ENCODE measurements at regions not wholly inside any gene's neighbourhood (a gene's known extent, or its start where the extent isn't known, plus 50 kb on each side); places are given as distances from the start of the nearest gene placed in this dataset.

DNA sequence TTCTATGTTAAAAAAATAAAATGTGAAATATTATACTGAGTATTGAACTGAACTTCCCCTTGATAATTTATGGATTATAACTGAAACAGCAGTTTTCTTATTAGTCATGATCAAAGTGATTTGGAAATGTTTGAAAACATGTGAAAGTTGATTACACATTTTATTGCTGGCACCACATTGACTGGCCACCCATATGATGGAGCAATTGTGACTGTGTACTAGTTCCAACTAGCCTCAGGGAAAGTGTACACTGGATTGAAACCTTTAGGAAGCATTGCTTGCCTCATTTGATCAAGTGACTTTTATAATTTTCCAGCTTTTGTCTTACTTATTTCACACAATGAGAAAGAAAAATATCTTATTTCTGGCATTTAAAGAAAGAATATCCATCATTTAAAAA lies 128.0 kb upstream of the ADGRL2 start:
- Histone ChIP-seq H2AFZ (ENCODE audit: low read length) (no peak overlapping the region), H3K79me2 (ENCODE audit: insufficient read depth, low read length) (no peaks in the 10 kb centered on the region), H3K27ac (ENCODE audit: low read depth, low read length, poor library complexity, severe bottlenecking) (no peak overlapping the region), H3K4me1 (ENCODE audit: insufficient read depth, low read length, severe bottlenecking) (no peaks in the 10 kb centered on the region), H3K9me3 (ENCODE audit: low read length) (no peaks in the 10 kb centered on the region), H3K9ac (ENCODE audit: low read length) (no peak overlapping the region), H3F3A (ENCODE audit: insufficient read depth, low read length) (no peaks in the 10 kb centered on the region), H3K36me3 (ENCODE audit: insufficient read depth, low read length) (no peaks in the 10 kb centered on the region), H4K20me1 (ENCODE audit: insufficient read depth, low read length) (no peaks in the 10 kb centered on the region), H3K27me3 (ENCODE audit: insufficient read depth, low read length) (no peaks in the 10 kb centered on the region), H3K4me3 (ENCODE audit: low read depth, low read length, poor library complexity, severe bottlenecking) (no peak overlapping the region), H3K4me2 (ENCODE audit: low read length) (no peak overlapping the region), H3K9me2 (ENCODE audit: low read depth, low read length) (no peaks in the 10 kb centered on the region)
- TF ChIP-seq, protein P1, sequence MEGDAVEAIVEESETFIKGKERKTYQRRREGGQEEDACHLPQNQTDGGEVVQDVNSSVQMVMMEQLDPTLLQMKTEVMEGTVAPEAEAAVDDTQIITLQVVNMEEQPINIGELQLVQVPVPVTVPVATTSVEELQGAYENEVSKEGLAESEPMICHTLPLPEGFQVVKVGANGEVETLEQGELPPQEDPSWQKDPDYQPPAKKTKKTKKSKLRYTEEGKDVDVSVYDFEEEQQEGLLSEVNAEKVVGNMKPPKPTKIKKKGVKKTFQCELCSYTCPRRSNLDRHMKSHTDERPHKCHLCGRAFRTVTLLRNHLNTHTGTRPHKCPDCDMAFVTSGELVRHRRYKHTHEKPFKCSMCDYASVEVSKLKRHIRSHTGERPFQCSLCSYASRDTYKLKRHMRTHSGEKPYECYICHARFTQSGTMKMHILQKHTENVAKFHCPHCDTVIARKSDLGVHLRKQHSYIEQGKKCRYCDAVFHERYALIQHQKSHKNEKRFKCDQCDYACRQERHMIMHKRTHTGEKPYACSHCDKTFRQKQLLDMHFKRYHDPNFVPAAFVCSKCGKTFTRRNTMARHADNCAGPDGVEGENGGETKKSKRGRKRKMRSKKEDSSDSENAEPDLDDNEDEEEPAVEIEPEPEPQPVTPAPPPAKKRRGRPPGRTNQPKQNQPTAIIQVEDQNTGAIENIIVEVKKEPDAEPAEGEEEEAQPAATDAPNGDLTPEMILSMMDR (IDR thresholded peaks at IDR 0.05; ENCODE audit: low read length): no peak
- no peak for TF ChIP-seq EZH2 (IDR thresholded peaks at IDR 0.05; ENCODE audit: borderline replicate concordance, low read length)

DNA sequence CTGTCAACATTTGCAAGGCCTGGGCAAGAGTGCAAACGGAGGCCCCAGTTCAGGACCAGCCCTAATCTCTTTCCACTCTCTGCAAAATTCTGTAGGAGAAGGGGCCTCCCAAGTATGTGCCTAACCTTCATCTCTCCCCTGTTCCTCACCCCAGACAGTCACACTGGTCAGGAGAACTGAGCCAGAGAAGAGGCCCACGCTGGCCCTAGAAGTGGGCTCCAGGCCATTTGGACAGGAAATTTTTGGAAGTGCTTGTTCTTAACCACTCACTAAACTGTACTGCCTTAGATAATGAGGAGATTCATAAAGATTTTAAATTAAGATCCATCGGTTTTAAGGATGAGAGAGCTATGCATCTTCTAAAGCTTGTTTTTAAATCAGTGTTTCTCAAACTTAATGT lies 129.7 kb upstream of the ADGRL2 start:
- Histone ChIP-seq H3K79me2 (ENCODE audit: insufficient read depth, low read length) (no peaks in the 10 kb centered on the region), H2AFZ (ENCODE audit: low read length) (no peak overlapping the region), H3K9me2 (ENCODE audit: low read depth, low read length) (no peaks in the 10 kb centered on the region), H3K4me2 (ENCODE audit: low read length) (no peak overlapping the region), H3K27me3 (ENCODE audit: insufficient read depth, low read length) (no peaks in the 10 kb centered on the region), H3K4me1 (ENCODE audit: insufficient read depth, low read length, severe bottlenecking) (no peaks in the 10 kb centered on the region), H3K9ac (ENCODE audit: low read length) (no peak overlapping the region), H3K9me3 (ENCODE audit: low read length) (no peaks in the 10 kb centered on the region), H3K36me3 (ENCODE audit: insufficient read depth, low read length) (no peaks in the 10 kb centered on the region), H4K20me1 (ENCODE audit: insufficient read depth, low read length) (no peaks in the 10 kb centered on the region), H3K27ac (ENCODE audit: low read depth, low read length, poor library complexity, severe bottlenecking) (no peak overlapping the region), H3F3A (ENCODE audit: insufficient read depth, low read length) (no peaks in the 10 kb centered on the region), H3K4me3 (ENCODE audit: low read depth, low read length, poor library complexity, severe bottlenecking) (no peak overlapping the region)
- TF ChIP-seq, protein P1 (IDR thresholded peaks at IDR 0.05; ENCODE audit: low read length): no peak
- TF ChIP-seq EZH2 (IDR thresholded peaks at IDR 0.05; ENCODE audit: borderline replicate concordance, low read length): no peak

GRCh38 chr1:81670286-81670685 lies 130.4 kb upstream of the ADGRL2 start:
- Histone ChIP-seq H2AFZ (ENCODE audit: low read length) (no peak overlapping the region), H4K20me1 (ENCODE audit: insufficient read depth, low read length) (no peaks in the 10 kb centered on the region), H3K79me2 (ENCODE audit: insufficient read depth, low read length) (no peaks in the 10 kb centered on the region), H3K36me3 (ENCODE audit: insufficient read depth, low read length) (no peaks in the 10 kb centered on the region), H3K4me1 (ENCODE audit: insufficient read depth, low read length, severe bottlenecking) (no peaks in the 10 kb centered on the region), H3K4me3 (ENCODE audit: low read depth, low read length, poor library complexity, severe bottlenecking) (no peak overlapping the region), H3F3A (ENCODE audit: insufficient read depth, low read length) (no peaks in the 10 kb centered on the region), H3K9me3 (ENCODE audit: low read length) (no peaks in the 10 kb centered on the region), H3K4me2 (ENCODE audit: low read length) (no peak overlapping the region), H3K9ac (ENCODE audit: low read length) (no peak overlapping the region), H3K27me3 (ENCODE audit: insufficient read depth, low read length) (no peaks in the 10 kb centered on the region), H3K27ac (ENCODE audit: low read depth, low read length, poor library complexity, severe bottlenecking) (no peak overlapping the region), H3K9me2 (ENCODE audit: low read depth, low read length) (no peaks in the 10 kb centered on the region)
- TF ChIP-seq, protein P1 (IDR thresholded peaks at IDR 0.05; ENCODE audit: low read length): no peak
- no peak for TF ChIP-seq EZH2 (IDR thresholded peaks at IDR 0.05; ENCODE audit: borderline replicate concordance, low read length)
